ENCODE measurements at regions not wholly inside any gene's neighbourhood (a gene's known extent, or its start where the extent isn't known, plus 50 kb on each side); places are given as distances from the start of the nearest gene placed in this dataset.

GRCh38 chr5:173730632-173731298 is 114.3 kb upstream of the BOD1 start:
- TF ChIP-seq POLR2AphosphoS5 (IDR thresholded peaks at IDR 0.05; ENCODE audit: borderline replicate concordance, low read depth, low read length) = no peak
- TF ChIP-seq FOXP2 (optimal IDR thresholded peaks at IDR 0.05; ENCODE audit: control extremely low read depth, extremely low read length, insufficient read depth) = no peak
- no peak for TF ChIP-seq EZH2 (IDR thresholded peaks at IDR 0.05)

All from SK-N-MC (cell line).